ENCODE measurements at regions not wholly inside any gene's neighbourhood (a gene's known extent, or its start where the extent isn't known, plus 50 kb on each side); places are given as distances from the start of the nearest gene placed in this dataset.

DNA sequence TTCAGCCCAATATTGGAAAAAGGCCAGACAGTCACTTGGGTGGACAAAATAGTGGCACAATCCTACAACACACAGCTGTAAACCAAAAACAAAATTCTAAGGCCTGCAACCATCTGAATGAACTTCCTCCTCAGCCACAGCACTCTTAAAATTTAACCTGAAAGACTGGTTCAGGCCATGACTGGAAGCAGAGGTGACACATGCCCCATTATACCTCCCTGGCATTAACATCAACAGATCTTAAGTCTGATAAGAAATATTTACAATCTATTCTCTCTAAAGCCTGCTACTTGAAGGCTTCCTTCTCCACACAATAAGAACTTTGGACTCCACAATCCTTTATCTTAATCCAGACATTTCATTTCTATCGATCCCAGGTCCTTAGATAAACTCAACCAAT is 192.4 kb upstream of the LRP1B start:
- TF ChIP-seq CTCF (IDR thresholded peaks at IDR 0.05; ENCODE audit: insufficient read depth, low read length), result no peak
- TF ChIP-seq POLR2AphosphoS5 (IDR thresholded peaks at IDR 0.05; ENCODE audit: low read depth), result no peak

Data from HL-60 (cell line).